CD4-positive, alpha-beta T cell treated with Interleukin-15 for 1 hour (primary cell): ENCODE measurements at regions not wholly inside any gene's neighbourhood (a gene's known extent, or its start where the extent isn't known, plus 50 kb on each side); places are given as distances from the start of the nearest gene placed in this dataset.
A peak's percentile ranks its signal among the peaks of the same experiment; 100 is the strongest.

Experiments used
- DNase-seq: peaks from one replicate; pipeline ENCODE4 v3.0.0-alpha.2; 2020

- peak; percentile 11 for DNase-seq
Observed at GRCh38 chr4:1472911-1473518, 66.8 kb upstream of the NKX1-1 start.

- DNase-seq: peak; percentile 6
Observed at GRCh38 chr4:1472148-1472797, 66.0 kb upstream of the NKX1-1 start.

GRCh38 chr4:1471443-1472147, 65.4 kb upstream of the NKX1-1 start:
- no peak for DNase-seq

GRCh38 chr4:1470816-1471442, 64.7 kb upstream of the NKX1-1 start:
- DNase-seq: no peak

- DNase-seq: no peak
Observed at GRCh38 chr4:1470393-1470670, 64.1 kb upstream of the NKX1-1 start.

DNA sequence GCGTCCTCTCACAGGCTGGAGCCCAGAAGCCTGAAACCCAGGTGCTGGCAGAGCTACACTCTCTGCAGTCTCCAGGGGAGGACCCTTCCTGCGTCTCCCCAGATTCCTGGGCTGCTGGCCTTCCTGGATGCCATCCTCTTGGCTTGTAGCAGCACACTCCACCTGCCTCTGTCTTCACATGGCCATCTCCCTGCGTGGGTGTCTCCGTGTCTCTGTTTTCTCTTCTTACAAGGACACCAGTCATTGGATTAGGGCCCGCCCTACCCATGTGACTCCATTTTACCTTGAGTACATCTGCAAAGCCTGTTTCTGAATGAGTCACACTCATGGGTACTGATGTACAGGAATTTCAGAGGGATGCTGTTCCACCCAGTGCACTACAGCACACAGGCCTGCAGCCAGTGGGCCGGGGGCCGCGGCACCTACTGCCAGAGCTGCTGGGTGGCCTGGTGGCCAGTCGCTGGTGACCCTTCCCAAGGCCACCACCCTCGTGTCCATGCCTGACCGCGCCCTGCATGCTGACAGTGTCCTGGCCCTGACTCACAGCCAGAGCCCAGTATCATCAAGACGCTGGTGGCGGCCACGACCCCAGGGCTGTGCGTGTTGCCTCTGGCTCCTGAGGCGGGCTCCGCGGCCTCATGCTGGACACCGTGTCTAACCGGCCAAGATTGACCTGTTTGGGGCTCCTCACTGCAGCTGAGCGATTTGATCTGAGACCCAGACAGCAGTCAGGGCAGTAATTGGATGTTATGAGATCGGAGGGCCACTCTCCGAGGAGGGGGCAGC, 63.6 kb upstream of the NKX1-1 start:
- DNase-seq: no peak

DNA sequence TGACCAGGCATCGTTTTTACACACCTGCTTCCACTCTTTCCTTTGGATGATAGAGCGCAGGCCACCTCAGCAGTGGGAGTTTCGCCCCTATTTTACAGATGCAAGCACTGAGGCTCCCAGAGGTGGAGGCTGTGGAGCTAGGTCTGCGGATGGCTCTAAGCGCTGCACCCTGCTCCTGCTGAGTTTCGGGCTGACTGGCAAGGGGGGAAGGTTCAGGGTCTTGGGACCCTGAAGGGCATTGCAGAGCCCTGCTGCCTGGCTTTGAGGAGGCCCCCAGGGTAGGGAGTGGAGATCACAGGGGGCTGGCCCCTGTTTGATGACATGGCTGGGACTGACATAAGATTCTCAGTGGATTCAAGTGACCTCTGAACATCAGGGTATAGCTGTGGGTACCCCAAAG, 62.8 kb upstream of the NKX1-1 start:
- no peak for DNase-seq

DNA sequence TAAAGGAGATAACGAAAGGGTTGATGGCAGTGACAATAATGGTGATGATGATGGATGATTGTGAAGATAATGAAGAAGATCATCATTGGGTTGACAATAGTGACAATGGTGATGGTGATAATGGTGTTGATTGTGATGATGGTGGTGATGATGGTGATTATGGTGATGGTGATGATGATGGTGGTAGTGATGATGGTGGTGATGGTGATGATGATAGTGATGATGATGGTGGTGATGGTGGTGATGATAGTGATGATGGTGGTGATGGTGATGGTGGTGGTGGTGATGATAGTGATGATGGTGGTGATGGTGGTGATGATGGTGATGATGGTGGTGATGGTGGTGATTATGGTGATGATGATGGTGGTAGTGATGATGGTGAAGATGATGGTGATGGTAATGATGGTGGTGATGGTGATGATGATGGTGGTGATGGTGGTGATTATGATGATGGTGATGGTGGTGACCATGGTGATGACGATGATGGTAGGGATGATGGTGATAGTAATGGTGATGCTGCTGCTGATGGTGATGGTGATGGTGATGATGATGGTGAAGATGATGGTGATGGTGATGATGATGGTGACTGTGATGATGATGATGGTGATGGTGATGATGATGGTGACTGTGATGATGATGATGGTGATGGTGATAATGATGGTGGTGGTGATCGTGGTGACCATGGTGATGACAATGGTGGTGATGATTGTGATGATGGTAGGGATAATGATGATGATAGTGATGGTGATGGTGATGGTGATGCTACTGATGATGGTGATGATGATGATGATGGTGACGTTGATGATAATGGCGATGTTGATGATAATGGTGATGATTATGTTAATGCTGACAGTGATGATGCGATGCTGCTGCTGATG, 61.6 kb upstream of the NKX1-1 start:
- no peak for DNase-seq

GRCh38 chr4:1466863-1467165, 60.6 kb upstream of the NKX1-1 start:
- DNase-seq: no peak

- peak; percentile 9 for DNase-seq
Observed at GRCh38 chr4:1466034-1466862, 60.0 kb upstream of the NKX1-1 start.

DNA sequence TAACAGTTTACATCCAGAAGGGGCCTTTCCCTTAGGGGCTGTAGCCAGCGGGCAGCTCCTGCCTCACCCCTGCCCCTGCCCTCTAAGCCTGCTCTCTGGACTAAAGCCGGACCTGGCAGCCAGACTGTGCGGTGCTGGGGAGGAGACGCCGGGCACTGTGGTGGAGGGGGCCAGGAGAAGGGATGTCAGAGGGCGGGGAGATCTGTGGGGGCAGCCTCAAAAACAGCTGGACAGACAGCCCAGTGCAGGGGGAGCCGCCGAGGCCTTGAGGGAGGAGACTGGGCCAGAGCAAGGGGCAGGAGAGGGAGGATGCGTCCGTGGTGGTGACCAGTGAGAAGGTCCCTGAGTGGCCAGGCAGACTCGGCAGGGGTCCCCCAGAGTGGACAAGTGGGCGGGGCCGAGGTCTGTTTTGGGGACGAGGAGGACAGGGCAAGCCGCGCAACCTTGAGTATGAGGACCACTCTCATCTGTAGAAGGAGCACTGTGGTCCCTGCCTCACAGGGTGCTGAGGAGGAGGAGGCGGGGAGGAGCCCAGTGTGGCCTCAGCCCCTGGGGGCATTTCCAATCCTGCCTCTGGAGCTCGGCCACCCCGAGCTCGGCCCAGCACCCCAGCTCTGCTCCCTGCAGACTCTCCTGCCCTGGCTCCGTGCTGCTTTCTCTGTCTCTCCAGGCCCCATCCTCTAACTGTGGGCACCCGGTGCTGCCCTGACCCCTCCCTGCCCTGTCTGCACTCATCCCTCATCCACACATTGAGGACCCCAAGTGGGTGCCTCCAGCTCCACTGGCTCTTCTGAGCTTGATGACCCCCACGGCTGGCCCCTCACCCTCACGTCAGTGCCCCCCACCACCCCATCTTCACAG, 59.2 kb upstream of the NKX1-1 start:
- DNase-seq: peak; percentile 15

DNA sequence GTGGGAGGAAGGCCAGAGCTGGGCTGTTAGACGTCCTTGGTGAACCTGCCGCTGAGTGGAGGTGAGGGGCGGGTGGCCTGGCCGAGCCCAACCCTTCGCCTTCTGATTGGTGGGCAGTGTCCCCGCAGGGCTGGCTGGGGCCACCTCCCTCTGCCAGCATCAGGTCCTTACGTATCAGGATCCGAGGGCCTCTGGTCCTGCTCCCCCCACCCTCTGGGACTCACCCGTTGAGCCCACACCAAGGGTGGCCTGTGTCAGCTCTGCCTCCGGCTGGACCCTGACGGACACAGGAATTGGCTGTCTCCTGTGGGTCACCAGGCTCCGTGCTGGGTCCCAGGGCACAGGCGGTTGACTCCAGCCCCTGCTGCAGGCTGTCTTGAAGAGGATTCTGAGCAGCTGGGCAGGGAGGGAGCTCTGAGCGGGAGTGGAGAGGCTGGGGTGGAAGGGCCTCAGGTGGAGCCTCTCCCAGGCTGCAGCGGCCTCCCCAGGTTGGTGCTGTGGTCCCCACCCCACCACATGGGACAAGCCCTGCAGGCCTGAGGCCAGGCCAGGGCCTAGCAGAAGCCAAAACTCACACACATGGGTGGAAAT, 58.4 kb upstream of the NKX1-1 start:
- DNase-seq: peak; percentile 1

DNA sequence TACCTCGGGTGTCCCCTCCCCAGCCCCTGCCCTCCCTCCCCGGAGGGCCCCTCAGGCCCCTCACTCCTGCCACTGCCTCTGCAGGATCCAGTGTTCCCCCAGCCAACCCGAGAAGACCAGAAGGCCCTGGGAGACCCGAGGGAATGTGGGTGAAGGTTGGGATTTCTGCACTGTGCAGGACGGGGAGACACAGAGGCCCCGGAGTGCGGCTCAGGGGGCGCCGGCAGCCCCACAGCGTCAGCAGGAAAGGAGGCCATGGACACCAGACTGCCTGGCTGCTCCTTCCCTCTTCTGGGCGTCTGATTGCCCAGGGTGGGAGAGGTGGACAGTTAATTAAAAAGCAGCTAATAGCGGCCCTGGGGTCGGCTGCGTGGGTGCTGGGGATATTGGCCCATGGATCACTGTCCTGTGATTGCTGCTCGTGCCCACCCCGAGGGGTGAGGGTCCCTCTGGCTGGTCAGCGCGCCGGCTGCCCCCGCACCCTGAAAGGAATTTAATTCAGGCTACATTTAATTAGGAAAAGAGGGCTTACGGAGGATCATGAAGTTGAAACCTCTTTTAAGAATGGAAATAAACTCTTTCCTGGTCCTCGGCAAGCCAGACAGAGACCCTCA, 57.8 kb upstream of the NKX1-1 start:
- peak; percentile 0 for DNase-seq

DNA sequence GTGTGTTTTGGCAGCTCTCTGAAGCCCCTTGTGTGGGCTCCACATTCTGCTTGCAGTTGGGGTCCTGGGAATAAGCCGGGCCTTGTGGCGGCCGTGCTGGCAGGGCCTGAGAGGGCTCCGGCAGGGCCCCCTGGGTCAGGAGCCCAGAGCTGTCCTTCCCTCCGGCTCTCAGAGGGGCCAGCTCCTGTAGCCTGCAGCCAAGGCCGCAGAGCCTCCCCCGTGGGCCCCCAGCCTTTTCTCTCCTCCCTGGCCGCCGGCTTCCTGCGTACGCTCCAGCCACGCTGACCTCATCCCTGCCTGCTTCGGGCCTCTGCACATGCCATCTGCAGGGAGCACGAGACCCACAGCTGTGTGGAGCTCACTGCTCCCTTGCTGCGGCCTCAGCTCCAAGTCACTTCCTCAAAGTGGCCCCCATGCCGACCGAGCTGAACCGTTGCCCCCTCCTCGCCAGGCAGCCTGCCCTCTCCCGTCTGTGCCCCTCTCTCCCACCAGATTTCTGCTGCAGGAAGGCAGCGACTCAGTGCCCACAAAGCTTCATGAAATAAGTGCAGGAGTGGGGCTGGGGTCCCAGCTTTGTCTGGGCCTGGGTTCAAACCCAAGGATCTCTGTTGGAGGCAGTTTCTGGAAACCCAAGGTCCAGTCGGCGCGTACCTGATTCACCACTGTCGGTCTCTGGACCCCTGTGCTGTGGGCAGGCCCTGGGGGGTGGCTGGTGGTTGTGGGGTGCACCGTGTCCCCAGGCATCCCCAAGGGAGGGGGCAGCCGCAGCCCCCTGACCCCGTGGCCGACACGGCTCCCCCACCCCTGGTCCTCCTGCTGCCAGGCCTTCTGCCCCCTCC, 57.1 kb upstream of the NKX1-1 start:
- DNase-seq: peak; percentile 11

DNA sequence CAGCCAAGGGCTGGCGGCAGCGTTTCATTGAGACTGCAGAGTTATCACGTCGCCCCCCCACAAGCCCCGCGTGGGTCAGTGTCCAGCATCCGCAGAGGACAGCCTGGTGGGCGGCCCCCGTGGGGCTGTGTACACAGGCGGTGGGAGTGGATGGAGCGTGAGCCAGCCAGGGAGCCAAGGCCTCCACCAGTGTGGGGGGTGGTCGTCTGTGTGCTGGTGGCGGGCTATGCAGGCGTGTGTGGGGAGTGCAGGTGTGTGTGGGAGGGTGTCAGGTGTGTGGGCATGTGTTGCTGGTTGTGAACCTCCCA, 56.5 kb upstream of the NKX1-1 start:
- no peak for DNase-seq

DNA sequence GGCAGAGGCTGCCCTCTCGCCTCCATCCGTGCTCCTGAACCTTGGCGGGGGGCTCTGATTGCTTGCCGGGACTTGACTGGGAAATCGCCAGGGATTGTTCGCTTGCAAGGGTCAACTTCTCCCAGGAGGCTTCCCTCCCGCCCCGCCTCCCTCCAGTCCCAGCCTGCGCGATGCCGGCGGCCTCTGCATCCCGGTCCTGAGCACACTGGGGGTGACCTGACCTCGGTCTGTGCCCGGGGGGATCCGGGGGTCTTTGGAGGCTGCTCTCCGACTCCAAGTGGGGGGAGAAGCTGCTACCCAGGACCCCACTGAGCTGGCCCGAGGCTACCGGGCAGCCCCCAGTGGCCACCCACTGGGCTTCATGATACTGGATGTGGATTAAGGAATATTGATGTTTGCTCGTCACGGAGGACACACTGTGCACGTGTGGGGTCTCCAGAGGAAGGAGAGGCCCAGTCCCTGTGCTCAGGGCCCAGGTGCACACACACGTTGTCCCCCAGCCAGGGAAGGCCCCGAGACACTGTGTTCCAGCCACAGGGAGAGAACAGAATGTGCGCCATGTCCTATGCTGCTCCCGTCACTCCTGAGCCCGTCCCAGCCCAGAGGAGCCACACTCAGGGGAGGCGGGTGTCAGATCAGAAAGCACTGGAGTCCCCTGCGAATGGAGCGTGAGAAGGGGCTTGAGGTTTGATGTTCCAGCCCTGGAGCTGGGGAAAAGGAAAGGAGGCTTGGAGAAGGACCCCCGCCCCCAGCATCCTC, 55.9 kb upstream of the NKX1-1 start:
- peak; percentile 14 for DNase-seq

GRCh38 chr4:1460967-1461868, 55.0 kb upstream of the NKX1-1 start:
- DNase-seq: peak; percentile 10
